Suprapubic skin (tissue), 4 donors: ENCODE measurements at regions not wholly inside any gene's neighbourhood (a gene's known extent, or its start where the extent isn't known, plus 50 kb on each side); places are given as distances from the start of the nearest gene placed in this dataset.

Experiments used
- DNase-seq, 2 donors: peaks; one replicate each; pipeline ENCODE4 v3.0.0-alpha.2; 2019; ENCODE audit warnings: low spot score in 2 of 2
- H3K27ac ChIP-seq: fragments of 200-600 bp; sonication (generic); one replicate; pipeline ENCODE4 v1.5.1; 2019
- H3K27me3 ChIP-seq: fragments of 200-600 bp; sonication (generic); one replicate; pipeline ENCODE4 v1.5.1; 2019
- H3K36me3 ChIP-seq: fragments of 200-600 bp; sonication (generic); one replicate; pipeline ENCODE4 v1.5.1; 2019
- H3K4me1 ChIP-seq: fragments of 200-600 bp; sonication (generic); one replicate; pipeline ENCODE4 v1.5.1; 2019
- H3K4me3 ChIP-seq: fragments of 200-600 bp; sonication (generic); one replicate; pipeline ENCODE4 v1.5.1; 2019; ENCODE audit warnings: mild to moderate bottlenecking
- H3K9me3 ChIP-seq: fragments of 200-600 bp; sonication (generic); one replicate; pipeline ENCODE4 v1.5.1; 2019
- EP300 ChIP-seq: sonication (generic); formaldehyde crosslinking; IDR thresholded peaks from one replicate; pipeline ENCODE4 v1.6.1; 2017; ENCODE audit warnings: antibody characterized with exemption
- POLR2A ChIP-seq, 2 donors: fragments of 450-650 bp; IDR thresholded peaks; one replicate each; pipeline ENCODE4 v1.6.1; 2017; ENCODE audit warnings: antibody characterized with exemption in 2 of 2, mild to moderate bottlenecking in 2 of 2, moderate library complexity in 2 of 2
- POLR2AphosphoS5 ChIP-seq, 3 donors: sonication (generic); formaldehyde crosslinking; IDR thresholded peaks; one replicate each; pipeline ENCODE4 v1.6.1; 2017; ENCODE audit warnings: antibody characterized with exemption in 3 of 3
- WGBS: methylation state at CpG from one replicate; pipeline ENCODE4 v1.1.5; 2018; 5-methylcytosine and 5-hydroxymethylcytosine counted together
- TF ChIP-seq, protein P1 (sequence below), 2 donors: fragments of 200-600 bp in 1 of 2; fragments of 450-650 bp in 1 of 2; sonication (generic) in 1 of 2; IDR thresholded peaks; one replicate each; pipeline ENCODE4 v1.5.1; 2016 to 2019; ENCODE audit warnings: antibody characterized with exemption in 2 of 2, mild to moderate bottlenecking in 1 of 2, moderate library complexity in 1 of 2

DNA sequence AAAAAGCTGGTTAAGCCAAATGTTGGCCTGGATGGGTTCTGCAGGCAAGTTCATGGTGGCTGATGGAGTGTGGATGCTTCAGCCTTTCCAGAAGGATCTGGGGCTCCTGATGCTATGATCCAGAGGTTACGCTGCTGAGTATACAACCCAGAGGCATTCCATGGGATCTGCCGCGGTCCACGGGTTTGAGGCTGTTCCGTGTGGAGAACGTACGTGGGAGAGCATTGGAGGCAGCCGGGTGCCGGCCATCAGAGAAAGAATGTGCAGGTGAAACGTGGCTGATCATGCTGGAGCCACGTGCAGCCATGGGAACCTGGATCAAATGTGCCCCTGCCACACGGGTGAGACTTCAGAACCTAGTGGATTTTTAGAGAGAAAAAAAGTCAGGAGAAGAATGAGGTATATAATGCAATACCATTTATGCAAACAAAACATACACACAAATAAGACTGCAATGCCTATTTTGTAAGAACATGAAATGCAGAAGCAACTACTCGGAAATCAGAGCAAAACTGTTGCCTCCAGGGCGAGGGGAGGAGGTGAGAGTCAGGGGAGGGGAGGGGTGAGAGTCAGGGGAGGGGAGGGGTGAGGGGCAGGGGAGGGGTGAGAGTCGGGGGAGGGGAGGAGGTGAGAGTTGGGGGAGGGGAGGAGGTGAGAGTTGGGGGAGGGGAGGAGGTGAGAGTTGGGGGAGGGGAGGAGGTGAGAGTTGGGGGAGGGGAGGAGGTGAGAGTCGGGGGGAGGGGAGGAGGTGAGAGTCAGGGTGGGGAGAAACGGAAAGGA lies 116.5 kb upstream of the C1orf174 start:
- H3K4me3 ChIP-seq, result no peak overlapping the region
- TF ChIP-seq POLR2A (IDR thresholded peaks at IDR 0.05) (no peak), EP300 (no peak), POLR2AphosphoS5 (IDR thresholded peaks at IDR 0.05) (no peak)
- TF ChIP-seq, protein P1, sequence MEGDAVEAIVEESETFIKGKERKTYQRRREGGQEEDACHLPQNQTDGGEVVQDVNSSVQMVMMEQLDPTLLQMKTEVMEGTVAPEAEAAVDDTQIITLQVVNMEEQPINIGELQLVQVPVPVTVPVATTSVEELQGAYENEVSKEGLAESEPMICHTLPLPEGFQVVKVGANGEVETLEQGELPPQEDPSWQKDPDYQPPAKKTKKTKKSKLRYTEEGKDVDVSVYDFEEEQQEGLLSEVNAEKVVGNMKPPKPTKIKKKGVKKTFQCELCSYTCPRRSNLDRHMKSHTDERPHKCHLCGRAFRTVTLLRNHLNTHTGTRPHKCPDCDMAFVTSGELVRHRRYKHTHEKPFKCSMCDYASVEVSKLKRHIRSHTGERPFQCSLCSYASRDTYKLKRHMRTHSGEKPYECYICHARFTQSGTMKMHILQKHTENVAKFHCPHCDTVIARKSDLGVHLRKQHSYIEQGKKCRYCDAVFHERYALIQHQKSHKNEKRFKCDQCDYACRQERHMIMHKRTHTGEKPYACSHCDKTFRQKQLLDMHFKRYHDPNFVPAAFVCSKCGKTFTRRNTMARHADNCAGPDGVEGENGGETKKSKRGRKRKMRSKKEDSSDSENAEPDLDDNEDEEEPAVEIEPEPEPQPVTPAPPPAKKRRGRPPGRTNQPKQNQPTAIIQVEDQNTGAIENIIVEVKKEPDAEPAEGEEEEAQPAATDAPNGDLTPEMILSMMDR (IDR thresholded peaks at IDR 0.05), result no peak
- no peaks in the 10 kb centered on the region for H3K36me3 ChIP-seq
- no peak overlapping the region for H3K27ac ChIP-seq
- peaks cover 30% of the 10 kb centered on the region for H3K27me3 ChIP-seq
- no peaks in the 10 kb centered on the region for H3K9me3 ChIP-seq
- no peaks in the 10 kb centered on the region for H3K4me1 ChIP-seq
- WGBS, result 70% methylated on average over 17 of the region's 17 CpGs
- no peak for DNase-seq

GRCh38 chr1:4017636-4018365 lies 117.7 kb upstream of the C1orf174 start:
- no peaks in the 10 kb centered on the region for H3K36me3 ChIP-seq
- H3K9me3 ChIP-seq, result no peaks in the 10 kb centered on the region
- 82% methylated on average over 11 of the region's 12 CpGs for WGBS
- peaks cover 26% of the 10 kb centered on the region for H3K27me3 ChIP-seq
- H3K4me3 ChIP-seq, result no peak overlapping the region
- H3K27ac ChIP-seq, result no peak overlapping the region
- DNase-seq, result no peak
- H3K4me1 ChIP-seq, result no peaks in the 10 kb centered on the region
- TF ChIP-seq POLR2A (IDR thresholded peaks at IDR 0.05), result no peak
- no peak for TF ChIP-seq EP300
- TF ChIP-seq POLR2AphosphoS5 (IDR thresholded peaks at IDR 0.05), result no peak
- TF ChIP-seq, protein P1 (IDR thresholded peaks at IDR 0.05), result no peak

DNA sequence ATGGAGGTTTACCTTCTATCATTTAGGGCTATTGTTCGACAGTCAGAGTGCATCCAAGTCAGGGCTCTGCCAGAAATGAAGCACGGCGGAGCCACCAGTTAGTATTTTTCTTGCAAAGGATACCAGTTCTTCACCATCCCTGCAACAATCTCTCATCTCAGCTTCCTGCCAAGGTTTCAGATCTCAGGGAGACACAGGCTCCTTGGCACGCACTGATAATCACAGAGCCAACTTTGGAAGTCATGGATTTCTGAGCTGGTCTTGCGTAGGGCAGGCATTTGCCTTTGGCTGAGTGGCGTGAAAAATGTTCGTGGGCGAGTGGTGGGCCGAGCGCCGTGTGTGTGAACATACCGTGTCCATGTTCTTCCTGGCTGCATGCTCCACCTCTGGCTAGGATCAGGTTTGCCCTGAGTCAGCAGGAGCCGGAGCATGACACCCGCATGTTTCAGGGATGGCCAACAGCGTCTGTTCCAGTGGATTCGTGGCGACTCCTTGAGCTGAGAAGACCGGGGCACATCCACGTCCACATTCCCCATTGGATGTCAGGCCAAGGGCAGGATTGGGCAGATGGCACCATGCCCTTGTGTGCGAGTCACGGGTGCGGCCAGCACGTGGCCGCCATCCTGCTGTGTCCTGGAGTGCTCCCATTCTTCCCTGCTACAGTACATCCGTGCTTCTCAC lies 118.5 kb upstream of the C1orf174 start:
- Histone ChIP-seq H3K36me3 (no peaks in the 10 kb centered on the region), H3K27me3 (peaks cover 31% of the 10 kb centered on the region), H3K4me1 (no peaks in the 10 kb centered on the region), H3K27ac (no peak overlapping the region), H3K9me3 (no peaks in the 10 kb centered on the region), H3K4me3 (no peak overlapping the region)
- DNase-seq, result no peak
- 72% methylated on average over 19 of the region's 25 CpGs for WGBS
- TF ChIP-seq POLR2AphosphoS5 (IDR thresholded peaks at IDR 0.05) (no peak), POLR2A (IDR thresholded peaks at IDR 0.05) (no peak), EP300 (no peak)
- TF ChIP-seq, protein P1 (IDR thresholded peaks at IDR 0.05), result no peak

DNA sequence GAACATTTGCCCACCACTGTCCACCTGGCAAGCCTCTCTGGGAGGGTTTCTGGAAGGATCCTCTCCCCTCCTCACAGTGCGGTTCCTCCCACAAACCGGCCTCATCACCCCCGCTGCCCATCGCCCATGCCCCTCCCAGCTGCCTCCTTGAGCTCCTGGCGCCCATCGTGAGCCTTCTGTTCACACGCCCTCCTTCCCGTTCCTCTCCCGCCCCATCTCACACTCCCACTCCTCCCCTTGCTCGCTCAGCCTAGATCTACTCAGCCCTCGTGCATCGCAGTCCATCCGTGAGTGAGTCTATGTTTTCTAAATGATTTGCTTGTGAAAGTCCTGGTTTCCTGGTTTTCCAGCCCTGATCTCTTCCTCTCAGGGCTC lies 119.1 kb upstream of the C1orf174 start:
- Histone ChIP-seq H3K4me1 (no peaks in the 10 kb centered on the region), H3K36me3 (no peaks in the 10 kb centered on the region), H3K9me3 (no peaks in the 10 kb centered on the region), H3K4me3 (no peak overlapping the region), H3K27me3 (peaks cover 31% of the 10 kb centered on the region), H3K27ac (no peak overlapping the region)
- 74% methylated on average over 13 of the region's 13 CpGs for WGBS
- no peak for DNase-seq
- TF ChIP-seq POLR2AphosphoS5 (IDR thresholded peaks at IDR 0.05) (no peak), POLR2A (IDR thresholded peaks at IDR 0.05) (no peak), EP300 (no peak)
- TF ChIP-seq, protein P1 (IDR thresholded peaks at IDR 0.05), result no peak
